NCI-H1092 treated with DMSO at 0.1 percent for 48 hours (cell line): ENCODE measurements at regions not wholly inside any gene's neighbourhood (a gene's known extent, or its start where the extent isn't known, plus 50 kb on each side); places are given as distances from the start of the nearest gene placed in this dataset.

Experiments
- DNase-seq: peaks from one replicate; lab custom pipeline; 2025; lab: John Stamatoyannopoulos, UW

GRCh38 chr3:17985658-17986347, 243.4 kb upstream of the TBC1D5 start:
- no peak for DNase-seq

DNA sequence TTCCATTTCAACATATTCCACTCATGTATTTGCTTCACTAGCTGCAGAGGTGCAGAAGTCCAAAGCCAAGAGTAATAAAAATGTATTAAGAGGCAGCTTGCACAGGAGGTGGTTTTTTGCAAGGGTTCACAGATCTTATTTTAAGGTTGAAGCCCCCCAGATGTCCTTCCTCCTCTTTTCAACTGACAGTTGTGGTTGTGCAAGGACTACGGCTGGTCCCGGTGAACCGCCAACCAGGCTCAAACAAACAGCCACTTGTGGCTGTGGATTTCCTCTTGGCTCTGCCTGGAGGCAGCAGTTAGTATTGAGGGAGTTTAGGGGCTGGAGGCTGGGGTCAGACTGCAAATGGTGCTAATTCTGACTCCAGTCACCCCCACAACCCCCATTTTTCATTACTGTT, 240.7 kb upstream of the TBC1D5 start:
- no peak for DNase-seq

DNA sequence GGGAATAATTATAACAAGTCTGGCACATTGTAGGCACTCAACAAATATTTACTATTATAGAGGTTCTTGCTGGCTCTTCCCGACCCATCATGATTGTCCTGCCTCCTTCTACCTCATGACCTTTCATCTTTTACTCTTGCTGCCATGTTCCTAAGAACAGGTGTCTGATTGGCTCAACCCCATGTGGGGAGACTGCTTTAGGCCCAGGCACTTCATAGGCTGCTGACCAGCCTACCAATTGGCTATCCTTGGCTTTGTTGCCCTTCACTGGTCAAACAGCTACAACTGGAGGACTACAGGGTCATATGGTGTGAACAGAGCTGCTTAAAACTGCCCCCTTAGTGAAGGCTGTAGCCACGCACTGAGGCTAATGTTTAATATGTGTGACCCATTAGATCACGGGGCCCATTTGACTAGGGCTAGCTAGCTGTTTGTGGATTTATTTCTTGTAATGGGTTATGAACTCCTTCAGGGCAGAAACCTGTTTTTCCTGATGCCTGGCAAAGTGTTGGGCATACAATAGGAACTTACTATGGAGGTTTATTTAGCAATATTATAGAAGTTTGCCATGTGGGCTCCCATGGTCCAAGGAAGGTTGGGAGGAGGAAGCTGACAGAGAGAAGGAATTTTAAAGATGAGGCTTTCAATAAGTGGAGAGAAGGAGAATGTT, 239.9 kb upstream of the TBC1D5 start:
- no peak for DNase-seq

- no peak for DNase-seq
Measured at GRCh38 chr3:17980863-17981262, 238.4 kb upstream of the TBC1D5 start.

DNA sequence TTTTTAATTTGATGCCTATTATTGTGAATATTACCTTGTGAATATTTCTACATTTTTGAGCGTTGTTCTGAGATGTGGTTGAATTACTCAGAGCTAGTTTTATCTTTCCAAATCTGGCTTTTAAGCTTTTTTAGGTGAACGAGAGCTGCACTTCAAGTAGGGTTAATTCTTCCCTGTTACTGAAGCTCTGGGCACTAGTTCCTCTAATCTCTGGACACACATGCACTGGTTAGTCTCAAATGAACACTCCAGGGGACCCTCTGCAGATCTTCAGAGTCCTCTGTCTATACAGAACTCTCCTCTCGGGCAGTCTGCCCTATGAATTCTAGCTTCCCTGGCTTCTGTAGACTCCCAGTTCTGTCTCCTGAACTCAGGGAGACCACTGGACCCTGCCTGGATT, 237.5 kb upstream of the TBC1D5 start:
- DNase-seq, result no peak

GRCh38 chr3:17979252-17979651, 236.8 kb upstream of the TBC1D5 start:
- no peak for DNase-seq

GRCh38 chr3:17974206-17974841, 231.9 kb upstream of the TBC1D5 start:
- DNase-seq, result no peak

- DNase-seq, result peak; percentile 7
Measured at GRCh38 chr3:17972959-17973906, 230.8 kb upstream of the TBC1D5 start.

GRCh38 chr3:17972476-17972875, 230.0 kb upstream of the TBC1D5 start:
- no peak for DNase-seq

DNA sequence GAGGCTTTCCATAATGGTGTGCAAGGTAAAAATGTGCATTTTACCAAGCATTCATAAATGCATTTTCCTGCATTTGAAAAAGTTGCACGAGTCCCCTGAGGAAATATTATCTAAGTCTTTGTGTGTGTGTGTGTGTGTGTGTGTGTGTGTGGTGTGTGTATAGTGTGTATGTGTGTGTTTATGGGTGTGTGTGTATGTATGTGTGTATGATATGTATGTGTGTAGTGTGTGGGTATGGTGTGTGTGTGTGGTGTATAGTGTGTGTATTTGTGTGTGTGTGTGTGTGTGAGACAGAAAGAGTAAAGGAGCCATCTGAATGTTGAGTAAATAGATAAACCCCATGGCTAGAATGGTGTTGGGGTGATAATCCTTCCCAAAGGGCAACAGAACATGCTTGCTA, 229.6 kb upstream of the TBC1D5 start:
- DNase-seq, result no peak

DNA sequence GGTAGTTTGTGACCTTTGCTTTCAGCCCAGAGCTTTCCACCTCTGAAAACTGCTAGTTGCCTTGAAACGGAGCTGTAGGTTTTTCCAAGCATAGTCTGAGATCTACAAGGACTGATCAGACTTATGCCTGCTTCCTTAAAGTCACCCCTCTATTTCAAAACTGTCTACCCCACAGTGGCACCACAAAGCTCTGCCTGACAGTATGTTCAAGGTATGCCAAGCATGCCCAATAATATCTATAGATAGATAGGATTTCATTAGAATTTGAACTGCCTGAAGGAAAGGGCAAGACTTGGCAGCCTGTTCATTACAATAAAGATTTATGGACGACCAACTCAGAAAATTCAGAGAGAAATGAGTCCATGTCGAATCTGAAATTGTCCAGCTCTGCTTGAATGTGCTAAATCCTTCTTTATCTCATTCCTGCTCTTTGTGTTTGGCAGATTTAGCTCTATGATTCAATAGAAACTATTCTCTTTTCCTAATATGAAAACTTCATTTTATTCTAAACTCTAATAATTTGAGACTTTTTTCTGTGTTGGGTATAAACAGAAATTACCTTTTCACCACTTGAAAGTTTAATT, 227.6 kb upstream of the TBC1D5 start:
- DNase-seq, result no peak

- DNase-seq, result no peak
Measured at GRCh38 chr3:17969244-17969643, 226.8 kb upstream of the TBC1D5 start.

- DNase-seq, result no peak
Measured at GRCh38 chr3:17967953-17968607, 225.6 kb upstream of the TBC1D5 start.

DNA sequence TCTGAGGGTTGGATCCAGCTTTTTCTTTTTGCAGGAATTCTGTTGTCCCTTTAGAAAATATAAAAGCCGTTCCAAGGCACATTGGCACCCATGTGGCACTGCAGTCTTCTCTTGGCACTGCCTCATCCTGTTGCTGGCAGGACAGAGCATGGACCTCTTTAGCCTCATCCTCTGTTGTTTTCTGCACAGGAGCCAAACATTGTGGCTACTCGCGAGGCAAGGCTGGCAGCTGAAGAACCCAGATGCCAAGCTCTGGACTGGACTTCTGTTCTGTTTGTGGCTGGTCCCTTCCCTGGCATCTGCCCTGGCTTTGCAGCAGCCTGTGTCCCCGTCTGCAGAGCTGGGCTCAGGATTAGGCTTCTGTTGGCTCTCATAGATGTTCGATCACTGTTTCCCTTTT, 224.7 kb upstream of the TBC1D5 start:
- DNase-seq, result no peak

GRCh38 chr3:17965331-17965730, 222.9 kb upstream of the TBC1D5 start:
- no peak for DNase-seq

- no peak for DNase-seq
Measured at GRCh38 chr3:17964108-17964507, 221.7 kb upstream of the TBC1D5 start.

DNA sequence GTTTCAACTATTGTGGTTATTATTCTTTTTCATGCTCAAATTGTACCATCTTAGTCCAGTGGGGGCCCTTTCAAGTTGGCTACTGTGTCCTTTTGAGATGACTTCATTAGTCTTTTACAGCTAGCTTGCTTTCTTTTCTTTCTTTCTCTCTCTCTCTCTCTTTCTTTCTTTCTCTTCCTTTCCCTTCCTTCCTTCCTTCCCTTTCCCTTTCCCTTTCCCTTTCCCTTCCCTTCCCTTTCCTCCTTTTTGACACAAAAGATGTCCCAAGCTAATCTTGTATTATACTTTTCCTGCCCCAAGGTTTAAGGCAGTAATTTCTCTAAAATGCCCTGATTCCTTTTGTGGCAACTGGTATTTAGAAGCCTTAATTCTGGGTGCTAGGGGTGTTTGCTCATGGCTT, 213.0 kb upstream of the TBC1D5 start:
- no peak for DNase-seq

GRCh38 chr3:17954801-17955200, 212.4 kb upstream of the TBC1D5 start:
- DNase-seq, result no peak

DNA sequence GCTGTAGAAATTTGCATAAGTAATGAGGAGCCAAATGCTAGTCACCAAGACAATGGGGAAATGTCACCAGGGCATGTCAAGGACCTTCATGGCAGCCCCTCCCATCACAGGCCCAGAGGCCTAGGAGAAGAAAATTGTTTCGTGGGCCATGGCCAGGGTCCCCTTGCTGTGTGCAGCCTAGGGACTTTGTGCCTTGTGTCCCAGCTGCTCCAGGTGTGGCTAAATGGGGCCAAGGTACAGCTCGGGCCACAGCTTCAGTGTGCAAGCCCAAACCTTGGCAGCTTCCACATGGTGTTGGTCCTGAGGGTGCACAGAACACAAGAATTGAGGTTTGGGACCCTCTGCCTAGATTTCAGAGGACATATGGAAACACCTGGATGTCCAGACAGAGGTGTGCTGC, 208.8 kb upstream of the TBC1D5 start:
- no peak for DNase-seq

GRCh38 chr3:17949101-17949500, 206.7 kb upstream of the TBC1D5 start:
- DNase-seq, result no peak

- DNase-seq, result no peak
Measured at GRCh38 chr3:17947833-17948232, 205.4 kb upstream of the TBC1D5 start.
